H1 (cell line): ENCODE measurements at regions not wholly inside any gene's neighbourhood (a gene's known extent, or its start where the extent isn't known, plus 50 kb on each side); places are given as distances from the start of the nearest gene placed in this dataset.

ENCODE experiments used
- CHD7 ChIP-seq: fragments of 300-600 bp; sonication (generic); IDR thresholded peaks from 2 replicates; pipeline ENCODE4 v1.7.1; 2012; ENCODE audit warnings: low read length, moderate library complexity, mild to moderate bottlenecking, inconsistent platforms; ENCODE audit not compliant: insufficient replicate concordance
- CTBP2 ChIP-seq: IDR thresholded peaks from 2 replicates; pipeline ENCODE4 v1.7.0; 2011; ENCODE audit warnings: borderline replicate concordance, mild to moderate bottlenecking, moderate library complexity, mixed read lengths, low read length; ENCODE audit not compliant: insufficient read depth, insufficient read length

- TF ChIP-seq CHD7 = no peak
- TF ChIP-seq CTBP2 = no peak
Measured at GRCh38 chr1:58317694-58318093, 228.8 kb downstream of the OMA1 start (continued).
